ENCODE measurements at regions not wholly inside any gene's neighbourhood (a gene's known extent, or its start where the extent isn't known, plus 50 kb on each side); places are given as distances from the start of the nearest gene placed in this dataset.

DNA sequence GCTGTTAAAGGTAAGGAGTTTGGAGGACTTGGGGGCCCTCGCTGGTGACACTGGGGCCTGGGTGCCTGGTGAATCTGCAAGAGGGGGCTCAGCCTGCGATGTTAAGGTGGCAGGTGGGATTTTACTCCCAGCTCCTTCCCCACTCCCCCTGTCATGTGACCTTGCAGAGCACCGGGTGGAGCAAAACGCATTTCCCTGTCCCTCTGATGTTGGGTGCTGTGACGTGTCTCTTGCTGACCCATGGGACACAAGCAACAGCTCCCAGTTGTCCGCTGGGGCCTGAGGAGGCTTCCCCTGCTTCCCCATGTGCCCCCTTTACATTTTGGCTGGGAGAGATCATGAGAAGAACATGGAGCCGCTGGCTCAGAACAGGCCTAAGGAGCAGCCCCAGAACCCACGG, 319.0 kb downstream of the MATN1 start:
- ChIA-PET POLR2A (no interaction called here), CTCF (no interaction called here)
- no peak for DNase-seq (ENCODE audit: low read depth in 1 of 2, low spot score in 1 of 2)
- no peak for ATAC-seq
- FAIRE-seq = no peak
- H3K4me1 ChIP-seq = no peaks in the 10 kb centered on the region
- H3K4me3 ChIP-seq = no peak overlapping the region
- TF ChIP-seq RARB (CRISPR knock-in tag; IDR thresholded peaks at IDR 0.05) (no peak), NPAS2 (CRISPR knock-in tag; IDR thresholded peaks at IDR 0.05; ENCODE audit: borderline replicate concordance) (no peak), KDM5A (IDR thresholded peaks at IDR 0.05) (no peak), CHD2 (IDR thresholded peaks at IDR 0.05; ENCODE audit: low read length, partially characterized antibody) (no peak), RCOR1 (IDR thresholded peaks at IDR 0.05; ENCODE audit: low read depth, low read length) (no peak), CBX8 (IDR thresholded peaks at IDR 0.05) (no peak)
- TF ChIP-seq, protein P1, sequence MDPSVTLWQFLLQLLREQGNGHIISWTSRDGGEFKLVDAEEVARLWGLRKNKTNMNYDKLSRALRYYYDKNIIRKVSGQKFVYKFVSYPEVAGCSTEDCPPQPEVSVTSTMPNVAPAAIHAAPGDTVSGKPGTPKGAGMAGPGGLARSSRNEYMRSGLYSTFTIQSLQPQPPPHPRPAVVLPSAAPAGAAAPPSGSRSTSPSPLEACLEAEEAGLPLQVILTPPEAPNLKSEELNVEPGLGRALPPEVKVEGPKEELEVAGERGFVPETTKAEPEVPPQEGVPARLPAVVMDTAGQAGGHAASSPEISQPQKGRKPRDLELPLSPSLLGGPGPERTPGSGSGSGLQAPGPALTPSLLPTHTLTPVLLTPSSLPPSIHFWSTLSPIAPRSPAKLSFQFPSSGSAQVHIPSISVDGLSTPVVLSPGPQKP (IDR thresholded peaks at IDR 0.05; ENCODE audit: low read depth, low read length) = no peak
- no peaks in the 10 kb centered on the region for H3K9me3 ChIP-seq
- H3K4me2 ChIP-seq = no peak overlapping the region
- WGBS (ENCODE audit: missing lambda C conversion rate) = 68% methylated on average over 5 of the region's 8 CpGs
- H3K27ac ChIP-seq = no peak overlapping the region

DNA sequence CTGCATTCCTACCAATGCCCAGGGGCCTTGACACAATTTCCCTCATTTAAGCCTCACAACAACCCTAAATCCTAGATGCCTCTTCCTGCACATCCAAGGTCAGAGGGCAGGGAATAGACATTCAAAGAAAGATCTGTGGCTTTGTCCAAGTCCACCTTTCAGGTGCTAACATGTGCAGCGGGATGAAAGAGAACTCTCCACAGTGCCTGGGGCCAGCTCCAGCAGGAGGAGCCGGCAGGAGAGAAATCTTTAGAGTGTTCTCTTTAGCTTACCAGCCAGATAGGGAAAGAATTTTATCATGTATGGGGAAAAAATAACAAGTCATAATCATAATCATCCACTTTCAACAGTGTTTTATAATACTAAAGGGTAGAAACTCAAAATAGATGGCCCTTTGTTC, 319.7 kb downstream of the MATN1 start:
- no peak overlapping the region for H3K27ac ChIP-seq
- TF ChIP-seq, protein P2, sequence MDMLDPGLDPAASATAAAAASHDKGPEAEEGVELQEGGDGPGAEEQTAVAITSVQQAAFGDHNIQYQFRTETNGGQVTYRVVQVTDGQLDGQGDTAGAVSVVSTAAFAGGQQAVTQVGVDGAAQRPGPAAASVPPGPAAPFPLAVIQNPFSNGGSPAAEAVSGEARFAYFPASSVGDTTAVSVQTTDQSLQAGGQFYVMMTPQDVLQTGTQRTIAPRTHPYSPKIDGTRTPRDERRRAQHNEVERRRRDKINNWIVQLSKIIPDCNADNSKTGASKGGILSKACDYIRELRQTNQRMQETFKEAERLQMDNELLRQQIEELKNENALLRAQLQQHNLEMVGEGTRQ (IDR thresholded peaks at IDR 0.05) = no peak
- no peak for TF ChIP-seq POLR2AphosphoS2 (conservative IDR thresholded peaks at IDR 0.05; ENCODE audit: low read length)
- no peak overlapping the region for H3K4me2 ChIP-seq
- ATAC-seq = no peak
- CTCF ChIA-PET = no interaction called here
- FAIRE-seq = no peak
- H3K4me1 ChIP-seq = no peaks in the 10 kb centered on the region
- H3K4me3 ChIP-seq = no peak overlapping the region
- no peaks in the 10 kb centered on the region for H3K9me3 ChIP-seq
- 63% methylated on average over 2 of the region's 2 CpGs for WGBS (ENCODE audit: missing lambda C conversion rate)
- DNase-seq (ENCODE audit: low read depth in 1 of 2, low spot score in 1 of 2) = no peak
- POLR2A ChIA-PET = no interaction called here

DNA sequence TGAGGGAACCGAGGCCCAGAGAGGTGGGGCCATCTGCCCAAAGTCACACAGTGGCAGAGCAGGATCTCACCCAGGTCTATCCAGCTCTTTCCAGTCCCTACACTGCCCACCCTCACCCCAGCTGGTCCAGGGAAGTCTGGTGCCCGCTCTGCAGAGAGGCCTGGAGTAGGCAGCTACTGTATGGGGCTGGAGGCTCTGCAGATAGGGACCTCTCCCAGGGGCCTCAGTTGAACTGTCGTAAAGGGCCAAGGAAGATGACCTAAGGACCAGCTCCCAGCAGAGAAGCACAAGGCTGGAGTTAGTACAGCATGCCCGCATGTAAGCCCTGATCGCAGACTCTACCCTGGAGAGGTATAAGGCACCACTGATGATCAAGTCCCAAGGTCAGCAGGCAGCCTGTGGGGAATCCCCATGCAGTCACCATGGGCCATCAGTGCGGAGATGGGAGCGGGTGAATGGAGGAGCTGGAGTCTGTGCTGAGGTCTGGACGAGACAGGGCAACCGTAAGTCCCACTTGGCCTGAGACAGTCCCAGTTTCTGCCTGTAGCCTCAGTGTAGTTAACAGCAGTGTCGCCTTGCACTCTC, 320.2 kb downstream of the MATN1 start:
- Histone ChIP-seq H3K4me1 (no peaks in the 10 kb centered on the region), H3K27ac (no peak overlapping the region), H3K4me3 (no peak overlapping the region), H3K9me3 (no peaks in the 10 kb centered on the region), H3K4me2 (no peak overlapping the region)
- TF ChIP-seq, protein P3, sequence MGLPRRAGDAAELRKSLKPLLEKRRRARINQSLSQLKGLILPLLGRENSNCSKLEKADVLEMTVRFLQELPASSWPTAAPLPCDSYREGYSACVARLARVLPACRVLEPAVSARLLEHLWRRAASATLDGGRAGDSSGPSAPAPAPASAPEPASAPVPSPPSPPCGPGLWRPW (IDR thresholded peaks at IDR 0.05) = no peak
- TF ChIP-seq PHF8 (IDR thresholded peaks at IDR 0.05; ENCODE audit: borderline replicate concordance, low read depth) = no peak
- TF ChIP-seq KDM5A (IDR thresholded peaks at IDR 0.05) = no peak
- TF ChIP-seq NPAS2 (CRISPR knock-in tag; IDR thresholded peaks at IDR 0.05; ENCODE audit: borderline replicate concordance) = no peak
- no peak for TF ChIP-seq POLR2A (IDR thresholded peaks at IDR 0.05; ENCODE audit: low read length)
- TF ChIP-seq, protein P4, sequence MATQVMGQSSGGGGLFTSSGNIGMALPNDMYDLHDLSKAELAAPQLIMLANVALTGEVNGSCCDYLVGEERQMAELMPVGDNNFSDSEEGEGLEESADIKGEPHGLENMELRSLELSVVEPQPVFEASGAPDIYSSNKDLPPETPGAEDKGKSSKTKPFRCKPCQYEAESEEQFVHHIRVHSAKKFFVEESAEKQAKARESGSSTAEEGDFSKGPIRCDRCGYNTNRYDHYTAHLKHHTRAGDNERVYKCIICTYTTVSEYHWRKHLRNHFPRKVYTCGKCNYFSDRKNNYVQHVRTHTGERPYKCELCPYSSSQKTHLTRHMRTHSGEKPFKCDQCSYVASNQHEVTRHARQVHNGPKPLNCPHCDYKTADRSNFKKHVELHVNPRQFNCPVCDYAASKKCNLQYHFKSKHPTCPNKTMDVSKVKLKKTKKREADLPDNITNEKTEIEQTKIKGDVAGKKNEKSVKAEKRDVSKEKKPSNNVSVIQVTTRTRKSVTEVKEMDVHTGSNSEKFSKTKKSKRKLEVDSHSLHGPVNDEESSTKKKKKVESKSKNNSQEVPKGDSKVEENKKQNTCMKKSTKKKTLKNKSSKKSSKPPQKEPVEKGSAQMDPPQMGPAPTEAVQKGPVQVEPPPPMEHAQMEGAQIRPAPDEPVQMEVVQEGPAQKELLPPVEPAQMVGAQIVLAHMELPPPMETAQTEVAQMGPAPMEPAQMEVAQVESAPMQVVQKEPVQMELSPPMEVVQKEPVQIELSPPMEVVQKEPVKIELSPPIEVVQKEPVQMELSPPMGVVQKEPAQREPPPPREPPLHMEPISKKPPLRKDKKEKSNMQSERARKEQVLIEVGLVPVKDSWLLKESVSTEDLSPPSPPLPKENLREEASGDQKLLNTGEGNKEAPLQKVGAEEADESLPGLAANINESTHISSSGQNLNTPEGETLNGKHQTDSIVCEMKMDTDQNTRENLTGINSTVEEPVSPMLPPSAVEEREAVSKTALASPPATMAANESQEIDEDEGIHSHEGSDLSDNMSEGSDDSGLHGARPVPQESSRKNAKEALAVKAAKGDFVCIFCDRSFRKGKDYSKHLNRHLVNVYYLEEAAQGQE (IDR thresholded peaks at IDR 0.05) = no peak
- TF ChIP-seq, protein P2 (IDR thresholded peaks at IDR 0.05) = no peak
- TF ChIP-seq JUN (IDR thresholded peaks at IDR 0.05) = no peak
- no peak for TF ChIP-seq NFE2L2 (conservative IDR thresholded peaks at IDR 0.05; ENCODE audit: low read length)
- no peak for TF ChIP-seq FOSL2 (IDR thresholded peaks at IDR 0.05)
- TF ChIP-seq FOSL2 (CRISPR knock-in tag; IDR thresholded peaks at IDR 0.05) = no peak
- TF ChIP-seq RCOR1 (IDR thresholded peaks at IDR 0.05; ENCODE audit: low read depth, low read length) = no peak
- no peak for TF ChIP-seq GATA3 (IDR thresholded peaks at IDR 0.05; ENCODE audit: borderline replicate concordance)
- TF ChIP-seq CEBPB (IDR thresholded peaks at IDR 0.05) = no peak
- ChIA-PET CTCF (no interaction called here), POLR2A (no interaction called here)
- WGBS (ENCODE audit: missing lambda C conversion rate) = 63% methylated on average over 7 of the region's 10 CpGs
- DNase-seq (ENCODE audit: low read depth in 1 of 2, low spot score in 1 of 2) = no peak
- no peak for FAIRE-seq
- no peak for ATAC-seq
